ENCODE measurements at regions not wholly inside any gene's neighbourhood (a gene's known extent, or its start where the extent isn't known, plus 50 kb on each side); places are given as distances from the start of the nearest gene placed in this dataset.

GRCh38 chr10:78505657-78506056, 472.0 kb downstream of the RPS24 start:
- POLR2A ChIA-PET (ENCODE audit: low non-redundant PET) = no interaction called here
- intact Hi-C loops (cut with micrococcal nuclease; ENCODE audit: unreplicated experiment) = no loop called here
- Histone ChIP-seq H3K9me3 (ENCODE audit: low read depth, low read length, poor library complexity, severe bottlenecking) (no peaks in the 10 kb centered on the region), H3K36me3 (ENCODE audit: insufficient read depth, low read length, poor library complexity, severe bottlenecking) (no peaks in the 10 kb centered on the region), H3K4me3 (ENCODE audit: low read depth, low read length, poor library complexity, severe bottlenecking) (no peak overlapping the region), H3K27ac (ENCODE audit: low read depth, low read length, poor library complexity, severe bottlenecking) (no peak overlapping the region), H3K4me1 (ENCODE audit: insufficient read depth, low read length, poor library complexity, severe bottlenecking) (no peaks in the 10 kb centered on the region), H3K27me3 (replicated peaks; ENCODE audit: insufficient read depth, low read depth, low read length, poor library complexity) (no peaks in the 10 kb centered on the region)
- CTCF ChIA-PET = no interaction called here
- no peak for DNase-seq (ENCODE audit: low spot score)
- no peak for TF ChIP-seq CTCF (conservative IDR thresholded peaks at IDR 0.05; ENCODE audit: low read depth, low read length)
- TF ChIP-seq EZH2 (IDR thresholded peaks at IDR 0.05; ENCODE audit: borderline replicate concordance, low read depth, low read length, poor library complexity, severe bottlenecking) = no peak
- BruUV-seq (replicated peaks) = no TSS peak

GRCh38 chr10:78506614-78507013, 473.0 kb downstream of the RPS24 start:
- H3K4me1 ChIP-seq (ENCODE audit: insufficient read depth, low read length, poor library complexity, severe bottlenecking) = no peaks in the 10 kb centered on the region
- H3K27ac ChIP-seq (ENCODE audit: low read depth, low read length, poor library complexity, severe bottlenecking) = no peak overlapping the region
- no peak for DNase-seq (ENCODE audit: low spot score)
- no peak overlapping the region for H3K4me3 ChIP-seq (ENCODE audit: low read depth, low read length, poor library complexity, severe bottlenecking)
- H3K36me3 ChIP-seq (ENCODE audit: insufficient read depth, low read length, poor library complexity, severe bottlenecking) = no peaks in the 10 kb centered on the region
- CTCF ChIA-PET = no interaction called here
- BruUV-seq (replicated peaks) = no TSS peak
- H3K9me3 ChIP-seq (ENCODE audit: low read depth, low read length, poor library complexity, severe bottlenecking) = no peaks in the 10 kb centered on the region
- no peaks in the 10 kb centered on the region for H3K27me3 ChIP-seq (replicated peaks; ENCODE audit: insufficient read depth, low read depth, low read length, poor library complexity)
- intact Hi-C loops (cut with micrococcal nuclease; ENCODE audit: unreplicated experiment) = no loop called here
- no peak for TF ChIP-seq EZH2 (IDR thresholded peaks at IDR 0.05; ENCODE audit: borderline replicate concordance, low read depth, low read length, poor library complexity, severe bottlenecking)
- TF ChIP-seq CTCF (conservative IDR thresholded peaks at IDR 0.05; ENCODE audit: low read depth, low read length) = no peak
- POLR2A ChIA-PET (ENCODE audit: low non-redundant PET) = no interaction called here

GRCh38 chr10:78507510-78508160, 474.0 kb downstream of the RPS24 start:
- ChIA-PET CTCF (no interaction called here), POLR2A (ENCODE audit: low non-redundant PET) (no interaction called here)
- Histone ChIP-seq H3K9me3 (ENCODE audit: low read depth, low read length, poor library complexity, severe bottlenecking) (no peaks in the 10 kb centered on the region), H3K36me3 (ENCODE audit: insufficient read depth, low read length, poor library complexity, severe bottlenecking) (no peaks in the 10 kb centered on the region), H3K27me3 (replicated peaks; ENCODE audit: insufficient read depth, low read depth, low read length, poor library complexity) (no peaks in the 10 kb centered on the region), H3K4me1 (ENCODE audit: insufficient read depth, low read length, poor library complexity, severe bottlenecking) (no peaks in the 10 kb centered on the region), H3K4me3 (ENCODE audit: low read depth, low read length, poor library complexity, severe bottlenecking) (no peak overlapping the region), H3K27ac (ENCODE audit: low read depth, low read length, poor library complexity, severe bottlenecking) (no peak overlapping the region)
- no TSS peak for BruUV-seq (replicated peaks)
- intact Hi-C loops (cut with micrococcal nuclease; ENCODE audit: unreplicated experiment) = no loop called here
- DNase-seq (ENCODE audit: low spot score) = no peak
- TF ChIP-seq EZH2 (IDR thresholded peaks at IDR 0.05; ENCODE audit: borderline replicate concordance, low read depth, low read length, poor library complexity, severe bottlenecking) = no peak
- TF ChIP-seq CTCF (conservative IDR thresholded peaks at IDR 0.05; ENCODE audit: low read depth, low read length) = no peak
